ENCODE measurements at regions not wholly inside any gene's neighbourhood (a gene's known extent, or its start where the extent isn't known, plus 50 kb on each side); places are given as distances from the start of the nearest gene placed in this dataset.
"Not testable (repeated sequence)": the region's sequence is repeated elsewhere in the genome, so short reads cannot be mapped to it uniquely, and the experiment has no call there.

GRCh38 chrX:88940904-88941303 lies 193.9 kb downstream of the CPXCR1 start:
- no peaks in the 10 kb centered on the region for H3K36me3 Mint-ChIP-seq (ENCODE audit: low read depth)
- POLR2A ChIA-PET: no interaction called here
- peaks cover 2% of the 10 kb centered on the region for H3K9me3 Mint-ChIP-seq
- no peaks in the 10 kb centered on the region for H3K27me3 Mint-ChIP-seq
- no peak for DNase-seq
- CTCF ChIA-PET: no interaction called here
- no peaks in the 10 kb centered on the region for H3K4me1 Mint-ChIP-seq
- H3K27ac Mint-ChIP-seq: no peak overlapping the region
- no peak overlapping the region for H3K4me3 Mint-ChIP-seq

GRCh38 chrX:88944661-88945060 lies 197.6 kb downstream of the CPXCR1 start:
- DNase-seq: no peak
- Mint-ChIP-seq H3K4me1 (no peaks in the 10 kb centered on the region), H3K36me3 (ENCODE audit: low read depth) (no peaks in the 10 kb centered on the region), H3K27me3 (no peaks in the 10 kb centered on the region), H3K27ac (no peak overlapping the region), H3K9me3 (peaks cover 2% of the 10 kb centered on the region), H3K4me3 (no peak overlapping the region)
- CTCF ChIA-PET: no interaction called here
- POLR2A ChIA-PET: no interaction called here

- DNase-seq; H3K27ac Mint-ChIP-seq; POLR2A ChIA-PET; H3K4me3 Mint-ChIP-seq; H3K9me3 Mint-ChIP-seq; H3K4me1 Mint-ChIP-seq; CTCF ChIA-PET; H3K27me3 Mint-ChIP-seq; H3K36me3 Mint-ChIP-seq (ENCODE audit: low read depth): not testable (repeated sequence)
These were observed 209.0 kb downstream of the CPXCR1 start for GRCh38 chrX:88956059-88956458.

GRCh38 chrX:88977835-88978234 lies 230.8 kb downstream of the CPXCR1 start:
- Mint-ChIP-seq H3K4me1 (no peaks in the 10 kb centered on the region), H3K36me3 (ENCODE audit: low read depth) (no peaks in the 10 kb centered on the region), H3K4me3 (no peak overlapping the region), H3K9me3 (no peaks in the 10 kb centered on the region), H3K27me3 (no peaks in the 10 kb centered on the region), H3K27ac (no peak overlapping the region)
- ChIA-PET CTCF (no interaction called here), POLR2A (no interaction called here)
- no peak for DNase-seq

GRCh38 chrX:88982183-88982582 lies 235.2 kb downstream of the CPXCR1 start:
- Mint-ChIP-seq H3K9me3 (no peaks in the 10 kb centered on the region), H3K36me3 (ENCODE audit: low read depth) (no peaks in the 10 kb centered on the region), H3K4me3 (no peak overlapping the region), H3K27me3 (no peaks in the 10 kb centered on the region), H3K27ac (no peak overlapping the region), H3K4me1 (no peaks in the 10 kb centered on the region)
- DNase-seq: no peak
- ChIA-PET POLR2A (no interaction called here), CTCF (no interaction called here)

GRCh38 chrX:88982933-88983332 lies 235.9 kb downstream of the CPXCR1 start:
- Mint-ChIP-seq H3K27ac (no peak overlapping the region), H3K27me3 (no peaks in the 10 kb centered on the region), H3K4me3 (no peak overlapping the region), H3K9me3 (no peaks in the 10 kb centered on the region), H3K4me1 (no peaks in the 10 kb centered on the region), H3K36me3 (ENCODE audit: low read depth) (no peaks in the 10 kb centered on the region)
- CTCF ChIA-PET: no interaction called here
- POLR2A ChIA-PET: no interaction called here
- no peak for DNase-seq

GRCh38 chrX:88988796-88989195 lies 241.8 kb downstream of the CPXCR1 start:
- DNase-seq: no peak
- Mint-ChIP-seq H3K4me1 (no peaks in the 10 kb centered on the region), H3K4me3 (no peak overlapping the region), H3K27me3 (no peaks in the 10 kb centered on the region), H3K9me3 (no peaks in the 10 kb centered on the region), H3K36me3 (ENCODE audit: low read depth) (no peaks in the 10 kb centered on the region), H3K27ac (no peak overlapping the region)
- CTCF ChIA-PET: no interaction called here
- POLR2A ChIA-PET: no interaction called here

GRCh38 chrX:88990882-88991582 lies 244.0 kb downstream of the CPXCR1 start:
- Mint-ChIP-seq H3K36me3 (ENCODE audit: low read depth) (no peaks in the 10 kb centered on the region), H3K27ac (no peak overlapping the region), H3K4me3 (no peak overlapping the region), H3K9me3 (no peaks in the 10 kb centered on the region), H3K27me3 (no peaks in the 10 kb centered on the region), H3K4me1 (no peaks in the 10 kb centered on the region)
- ChIA-PET POLR2A (no interaction called here), CTCF (no interaction called here)
- DNase-seq: no peak

- CTCF ChIA-PET: no interaction called here
- POLR2A ChIA-PET: no interaction called here
- Mint-ChIP-seq H3K4me1 (no peaks in the 10 kb centered on the region), H3K27ac (no peak overlapping the region), H3K9me3 (no peaks in the 10 kb centered on the region), H3K27me3 (no peaks in the 10 kb centered on the region), H3K4me3 (no peak overlapping the region), H3K36me3 (ENCODE audit: low read depth) (no peaks in the 10 kb centered on the region)
- no peak for DNase-seq
These were observed 244.6 kb downstream of the CPXCR1 start for GRCh38 chrX:88991583-88992132.

GRCh38 chrX:89021964-89022363 lies 274.9 kb downstream of the CPXCR1 start:
- Mint-ChIP-seq H3K27ac (no peak overlapping the region), H3K27me3 (no peaks in the 10 kb centered on the region), H3K4me3 (no peak overlapping the region), H3K36me3 (ENCODE audit: low read depth) (no peaks in the 10 kb centered on the region), H3K4me1 (no peaks in the 10 kb centered on the region), H3K9me3 (no peaks in the 10 kb centered on the region)
- CTCF ChIA-PET: no interaction called here
- POLR2A ChIA-PET: no interaction called here
- no peak for DNase-seq

- CTCF ChIA-PET: no interaction called here
- H3K9me3 Mint-ChIP-seq: peaks cover 4% of the 10 kb centered on the region
- no peaks in the 10 kb centered on the region for H3K4me1 Mint-ChIP-seq
- no peak overlapping the region for H3K27ac Mint-ChIP-seq
- POLR2A ChIA-PET: no interaction called here
- H3K36me3 Mint-ChIP-seq (ENCODE audit: low read depth): no peaks in the 10 kb centered on the region
- DNase-seq: no peak
- no peaks in the 10 kb centered on the region for H3K27me3 Mint-ChIP-seq
- H3K4me3 Mint-ChIP-seq: no peak overlapping the region
These were observed 286.7 kb downstream of the CPXCR1 start for GRCh38 chrX:89033723-89034122.

GRCh38 chrX:89034679-89035078 lies 287.7 kb downstream of the CPXCR1 start:
- Mint-ChIP-seq H3K27me3 (no peaks in the 10 kb centered on the region), H3K4me1 (no peaks in the 10 kb centered on the region), H3K36me3 (ENCODE audit: low read depth) (no peaks in the 10 kb centered on the region), H3K4me3 (no peak overlapping the region), H3K27ac (no peak overlapping the region), H3K9me3 (peaks cover 4% of the 10 kb centered on the region)
- POLR2A ChIA-PET: no interaction called here
- CTCF ChIA-PET: no interaction called here
- no peak for DNase-seq

GRCh38 chrX:89053223-89053622 lies 306.2 kb downstream of the CPXCR1 start:
- no peak for DNase-seq
- no peaks in the 10 kb centered on the region for H3K36me3 Mint-ChIP-seq (ENCODE audit: low read depth)
- no peaks in the 10 kb centered on the region for H3K4me1 Mint-ChIP-seq
- no peak overlapping the region for H3K4me3 Mint-ChIP-seq
- POLR2A ChIA-PET: no interaction called here
- CTCF ChIA-PET: no interaction called here
- H3K9me3 Mint-ChIP-seq: peaks cover 2% of the 10 kb centered on the region
- H3K27ac Mint-ChIP-seq: no peak overlapping the region
- no peaks in the 10 kb centered on the region for H3K27me3 Mint-ChIP-seq

- H3K9me3 Mint-ChIP-seq; H3K27ac Mint-ChIP-seq; H3K27me3 Mint-ChIP-seq; H3K4me3 Mint-ChIP-seq; H3K36me3 Mint-ChIP-seq (ENCODE audit: low read depth); CTCF ChIA-PET; POLR2A ChIA-PET; H3K4me1 Mint-ChIP-seq; DNase-seq: not testable (repeated sequence)
These were observed 352.6 kb downstream of the CPXCR1 start for GRCh38 chrX:89099587-89099986.
